GM21390 (cell line): ENCODE measurements at regions not wholly inside any gene's neighbourhood (a gene's known extent, or its start where the extent isn't known, plus 50 kb on each side); places are given as distances from the start of the nearest gene placed in this dataset.
"Not testable (repeated sequence)": the region's sequence is repeated elsewhere in the genome, so short reads cannot be mapped to it uniquely, and the experiment has no call there.

ENCODE experiments used
- ATAC-seq: cut with Tn5 transposase; IDR thresholded peaks from one replicate; pipeline ENCODE4 v1.9.1; 2021; ENCODE audit not compliant: unreplicated experiment

DNA sequence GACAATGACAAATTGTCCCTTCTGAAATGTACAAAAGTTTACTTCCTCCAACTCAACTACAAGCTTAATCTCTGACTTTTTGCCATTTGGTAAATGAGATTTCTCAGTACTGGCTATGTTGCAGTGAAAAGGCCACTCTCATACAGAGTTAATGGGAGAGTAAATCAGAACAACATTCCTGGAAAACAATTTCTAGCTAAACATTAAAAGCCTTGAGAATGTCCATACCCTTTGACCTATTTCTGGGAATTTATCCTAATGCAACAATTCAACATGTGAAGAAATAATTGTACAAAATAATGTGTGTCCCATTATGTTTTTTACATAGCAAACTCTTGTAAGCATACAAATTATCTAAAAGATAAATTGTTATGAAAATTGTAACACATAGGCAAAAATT lies 56.3 kb upstream of the SPEF2 start:
- ATAC-seq = no peak

DNA sequence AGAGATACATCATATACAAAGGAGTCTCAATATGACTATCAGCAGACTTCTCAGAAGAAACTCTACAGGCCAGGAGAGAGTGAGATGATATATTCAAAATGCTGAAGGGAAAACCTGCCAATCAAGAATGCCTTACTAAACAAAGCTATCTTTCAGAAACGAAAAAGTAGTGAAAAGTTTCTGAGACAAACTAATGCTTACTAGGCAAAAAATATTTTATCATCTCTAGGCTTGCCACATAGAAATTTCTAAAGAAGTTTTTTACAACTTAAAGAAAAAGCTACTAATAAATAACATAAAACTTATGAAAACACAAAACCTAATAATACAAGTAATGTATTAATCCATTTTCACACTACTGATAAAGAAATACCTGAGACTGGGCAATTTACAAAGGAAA lies 59.9 kb upstream of the SPEF2 start:
- no peak for ATAC-seq

DNA sequence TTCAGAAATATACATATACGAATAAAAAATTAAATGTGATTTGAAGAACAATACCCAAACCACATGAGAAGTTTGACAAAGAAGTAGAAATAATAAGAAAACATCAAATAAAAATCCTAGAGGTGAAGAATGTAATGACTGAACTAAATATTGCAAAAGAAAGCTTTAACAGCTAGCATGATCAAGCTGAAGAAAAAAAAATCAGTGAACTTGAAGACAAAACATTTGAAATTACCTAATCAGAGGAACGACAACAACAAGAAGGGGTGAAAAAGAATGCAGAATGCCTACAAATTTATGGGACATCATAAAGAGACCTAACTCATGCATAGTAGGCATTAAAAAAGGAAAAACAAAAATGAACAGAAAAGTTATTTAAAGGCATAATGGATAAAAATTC lies 60.5 kb upstream of the SPEF2 start:
- no peak for ATAC-seq

DNA sequence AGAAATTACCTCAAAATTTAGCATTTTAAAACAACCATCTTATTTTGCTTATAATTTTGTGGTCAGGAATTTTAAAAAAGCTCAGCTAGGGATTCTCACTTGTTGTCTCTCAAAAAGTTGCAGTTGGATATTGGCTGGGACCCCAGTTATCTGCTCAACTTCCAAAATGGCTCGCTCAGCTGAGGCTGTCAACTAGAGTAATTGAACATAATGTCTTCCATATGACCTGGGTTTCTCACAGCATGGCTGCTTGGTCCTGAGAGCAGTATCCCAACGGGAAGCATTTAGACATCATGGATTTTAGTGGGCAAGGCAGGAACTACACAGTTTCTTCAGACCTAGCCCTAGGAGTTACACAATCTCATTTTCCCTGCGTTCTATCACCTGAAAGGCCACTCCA lies 63.6 kb upstream of the SPEF2 start:
- ATAC-seq = no peak

DNA sequence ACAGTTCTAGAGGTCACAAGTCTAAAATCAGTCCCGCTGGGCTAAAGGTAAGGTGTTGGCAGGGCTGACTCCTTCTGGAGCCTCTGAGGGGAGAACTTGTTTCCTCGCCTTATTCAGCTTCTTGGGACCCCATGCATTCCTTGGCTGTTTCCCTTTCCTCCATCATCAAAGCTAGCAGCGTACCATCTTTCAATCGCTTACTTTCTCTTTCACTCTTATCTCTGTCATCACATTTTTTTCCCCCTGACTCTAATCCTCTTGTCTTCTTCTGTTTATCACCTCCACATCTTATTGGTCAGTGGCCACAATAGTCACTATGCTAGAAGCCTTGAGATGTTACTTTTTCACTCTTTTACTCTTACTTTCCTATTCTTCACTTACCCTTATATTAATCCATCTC lies 72.5 kb upstream of the SPEF2 start:
- ATAC-seq = no peak

DNA sequence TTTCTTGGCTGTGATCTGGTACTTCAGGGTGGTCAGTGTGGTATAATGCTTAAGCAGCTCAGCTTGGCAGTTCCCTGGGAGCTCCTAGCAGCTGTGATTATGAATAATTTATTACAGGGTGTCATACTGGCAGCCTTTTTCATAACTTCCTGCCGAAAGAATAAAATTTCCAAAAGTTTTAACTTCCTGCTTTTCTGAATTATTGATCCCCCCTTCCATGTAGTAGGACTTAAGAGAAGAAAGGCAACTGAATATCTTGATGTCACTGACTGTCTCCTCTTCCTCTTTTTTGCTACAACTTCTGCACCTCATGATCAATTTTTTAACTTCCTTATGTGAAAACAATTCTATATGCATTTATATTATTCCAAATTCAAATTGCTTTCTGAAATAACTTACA lies 74.3 kb upstream of the SPEF2 start:
- no peak for ATAC-seq

DNA sequence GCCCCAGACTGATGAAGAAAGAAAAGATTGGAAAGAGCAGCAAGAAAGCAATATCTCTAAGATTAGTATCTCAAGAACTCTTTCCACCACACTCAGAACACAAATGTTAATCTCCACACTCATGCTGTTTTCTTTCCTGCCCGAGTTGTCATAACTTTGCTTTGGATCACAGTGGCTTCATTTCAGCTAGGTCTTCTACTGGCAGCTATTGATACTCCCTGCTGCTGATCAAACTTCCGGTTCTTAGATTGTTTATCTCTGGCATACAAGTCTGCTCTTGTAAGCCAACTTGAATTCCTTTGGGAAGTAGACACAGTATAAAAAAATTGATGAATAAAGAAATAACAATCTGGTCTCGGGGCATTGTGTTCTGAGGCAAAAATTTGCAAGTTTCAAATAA lies 77.7 kb upstream of the SPEF2 start:
- ATAC-seq = no peak

DNA sequence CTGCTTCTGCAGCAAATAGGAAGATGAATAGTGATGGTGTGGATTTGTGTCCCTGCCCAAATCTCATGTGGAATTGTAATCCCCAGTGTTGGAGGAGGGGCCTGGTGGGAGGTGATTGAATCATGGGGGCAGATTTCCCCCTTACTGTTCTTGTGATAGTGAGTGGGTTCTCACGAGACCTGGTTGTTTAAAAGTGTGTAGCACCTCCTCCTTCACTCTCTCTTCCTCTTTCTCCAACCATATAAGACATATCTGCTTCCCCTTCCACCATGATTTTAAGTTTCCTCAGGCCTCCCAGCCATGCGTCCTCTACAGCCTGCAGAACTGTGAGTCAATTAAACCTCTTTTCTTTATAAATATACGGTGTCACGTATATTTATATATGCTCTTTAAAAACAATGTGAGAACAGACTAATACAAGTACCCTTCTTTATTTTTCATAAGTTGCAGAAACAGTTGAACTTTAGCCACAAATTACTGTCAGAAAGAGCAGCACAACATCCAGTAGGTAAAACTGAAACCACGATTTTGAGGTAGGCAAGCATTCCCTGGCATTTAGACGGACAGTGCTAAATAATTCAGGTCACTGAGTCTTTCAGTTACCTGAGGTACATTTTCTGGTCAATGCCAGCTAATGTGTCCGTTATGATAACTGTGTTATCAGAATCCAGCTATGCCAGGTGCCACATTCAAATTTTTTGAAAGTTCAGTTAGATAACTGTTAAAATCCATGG lies 79.3 kb upstream of the SPEF2 start:
- ATAC-seq = no peak

DNA sequence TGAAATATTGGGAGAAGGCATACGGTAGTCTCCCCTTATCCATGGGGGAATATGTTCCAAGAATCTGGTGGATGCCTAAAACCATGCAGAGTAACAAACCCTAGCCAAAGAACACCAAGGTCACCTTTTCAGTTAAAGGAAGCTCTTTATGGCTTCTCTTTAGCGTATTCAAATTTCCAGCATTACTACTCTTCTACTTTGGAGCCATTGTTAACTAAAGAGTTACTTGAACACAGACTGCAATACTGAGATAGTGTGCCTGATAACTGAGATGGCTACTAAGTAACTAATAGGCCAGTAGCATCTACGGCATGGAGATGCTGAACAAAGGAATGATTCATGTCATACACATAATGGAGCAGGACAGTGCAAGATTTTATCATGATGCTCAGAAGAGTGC lies 84.5 kb upstream of the SPEF2 start:
- no peak for ATAC-seq

DNA sequence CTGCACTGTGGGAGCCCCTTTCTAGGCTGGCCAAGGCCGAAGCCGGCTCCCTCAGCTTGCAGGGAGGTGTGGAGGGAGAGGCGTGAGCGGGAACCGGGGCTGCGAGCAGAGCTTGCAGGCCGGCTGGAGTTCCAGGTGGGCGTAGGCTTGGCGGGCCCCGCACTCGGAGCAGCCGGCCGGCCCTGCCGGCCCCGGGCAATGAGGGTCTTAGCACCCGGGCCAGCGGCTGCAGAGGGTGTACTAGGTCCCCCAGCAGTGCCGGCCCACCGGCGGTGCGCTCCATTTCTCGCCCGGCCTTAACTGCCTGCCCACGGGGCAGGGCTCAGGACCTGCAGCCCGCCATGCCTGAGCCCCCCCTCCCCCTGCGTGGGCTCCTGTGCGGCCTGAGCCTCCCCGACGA lies 86.1 kb upstream of the SPEF2 start:
- ATAC-seq = not testable (repeated sequence)

DNA sequence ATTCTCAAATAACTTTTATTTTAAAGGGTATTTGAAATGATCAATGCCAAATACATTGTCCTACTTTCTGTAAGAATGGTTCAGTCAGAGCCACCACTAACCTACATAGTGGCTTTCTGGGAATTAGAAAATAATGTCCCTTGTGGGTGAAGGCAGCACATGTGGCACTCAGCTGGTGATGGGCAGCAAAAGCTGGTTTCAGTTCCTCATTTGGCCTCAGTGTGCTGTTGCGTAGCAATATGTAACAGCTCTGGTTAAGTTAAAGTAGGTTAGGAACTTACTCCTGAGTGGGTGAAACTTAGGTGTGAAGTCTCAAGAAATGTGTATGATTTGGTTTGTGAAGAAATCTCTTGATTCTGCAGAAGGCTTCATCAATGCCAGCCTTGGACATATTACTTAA lies 99.6 kb upstream of the SPEF2 start:
- peak; percentile 96 for ATAC-seq

DNA sequence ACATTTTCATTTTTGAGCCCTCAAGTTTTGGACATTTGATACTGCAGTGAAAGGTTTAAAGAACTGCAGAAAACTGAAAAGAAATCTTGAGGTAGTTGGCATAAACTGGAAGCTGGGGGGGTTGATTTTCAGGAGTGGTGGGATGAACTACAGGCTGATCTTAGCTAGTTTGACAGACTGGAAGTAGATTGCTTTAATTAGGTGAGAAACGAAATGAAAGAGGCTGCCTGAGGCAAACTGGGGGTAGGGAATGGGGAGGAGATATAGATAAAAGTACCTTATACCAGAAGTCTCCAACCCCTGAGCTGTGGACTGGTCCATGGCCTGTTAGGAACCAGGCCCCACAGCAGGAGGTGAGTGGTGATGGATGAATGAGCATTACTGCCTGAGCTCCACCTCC lies 101.4 kb upstream of the SPEF2 start:
- ATAC-seq = no peak

DNA sequence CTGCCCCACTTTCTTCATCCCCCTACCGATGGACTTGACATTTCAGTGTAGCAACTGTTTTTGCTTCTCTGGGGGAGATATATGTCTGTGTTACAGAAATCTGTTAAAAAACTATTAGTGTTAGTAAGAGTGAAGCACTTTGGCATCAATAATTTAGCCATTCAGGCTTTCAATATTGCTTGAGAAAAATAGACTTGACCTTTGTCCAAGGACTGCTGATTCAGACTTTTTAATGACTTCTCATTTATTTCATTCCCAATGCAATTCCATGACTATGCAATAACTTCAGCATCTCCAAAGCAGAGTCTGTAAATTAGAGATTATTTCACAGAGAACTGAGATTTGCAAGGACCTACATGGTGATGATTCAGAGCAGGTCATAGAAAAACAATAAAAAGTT lies 104.1 kb upstream of the SPEF2 start:
- ATAC-seq = no peak

DNA sequence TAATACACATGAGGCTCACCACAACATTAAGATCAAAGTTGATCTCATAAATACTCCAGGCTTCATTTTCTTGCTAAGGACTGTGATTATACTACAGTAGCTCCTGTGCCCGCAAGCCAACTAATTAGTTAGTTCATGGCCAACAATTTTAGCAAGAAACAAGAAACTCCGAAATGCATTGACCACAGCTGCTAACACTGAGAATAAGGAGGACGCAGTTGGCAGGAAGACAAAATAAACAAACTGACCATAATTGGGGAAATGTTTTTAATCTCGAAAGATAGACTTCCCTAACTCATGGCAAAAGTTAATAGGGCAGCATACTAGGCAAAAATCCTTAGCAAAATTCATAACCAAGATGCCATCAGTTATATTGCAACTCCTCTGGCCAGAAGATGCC lies 115.5 kb upstream of the SPEF2 start:
- ATAC-seq = no peak

DNA sequence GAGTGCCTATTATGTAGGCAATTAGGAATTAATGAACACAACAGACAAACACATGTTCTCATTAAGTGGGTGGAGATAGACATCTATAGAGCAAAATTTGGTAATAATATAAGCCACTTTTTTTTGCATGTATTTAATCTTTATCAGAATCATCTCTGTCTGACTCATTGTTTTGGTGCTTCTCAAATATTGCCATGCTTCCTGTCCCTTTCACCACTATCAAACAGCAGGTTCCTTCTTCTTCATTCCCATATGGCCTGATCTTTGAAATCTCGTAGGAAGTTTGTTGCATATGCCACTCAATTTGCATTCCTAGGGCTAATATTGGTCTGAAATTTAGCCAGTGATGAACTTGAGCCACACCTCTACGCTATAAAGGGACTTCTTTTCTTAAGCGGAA lies 128.9 kb upstream of the SPEF2 start:
- ATAC-seq = no peak

DNA sequence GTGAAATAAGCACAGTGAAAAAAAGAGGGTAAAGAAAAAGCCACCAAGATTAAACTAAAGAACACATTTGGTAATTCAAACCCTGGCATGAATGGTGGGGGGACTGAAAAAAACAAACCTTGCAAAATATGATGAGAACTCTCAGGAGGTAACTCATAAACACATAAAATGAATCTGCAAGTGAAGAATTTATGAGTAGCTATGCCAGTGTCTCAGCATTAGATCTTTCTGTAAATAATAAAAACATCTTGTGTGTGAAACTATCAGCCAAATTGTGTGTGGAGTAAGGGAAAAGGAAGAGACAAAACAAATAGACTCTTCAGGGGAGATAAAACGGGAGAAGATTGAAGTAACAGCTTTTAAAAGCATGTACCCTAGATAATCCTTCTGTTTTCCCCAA lies 129.6 kb upstream of the SPEF2 start:
- no peak for ATAC-seq

DNA sequence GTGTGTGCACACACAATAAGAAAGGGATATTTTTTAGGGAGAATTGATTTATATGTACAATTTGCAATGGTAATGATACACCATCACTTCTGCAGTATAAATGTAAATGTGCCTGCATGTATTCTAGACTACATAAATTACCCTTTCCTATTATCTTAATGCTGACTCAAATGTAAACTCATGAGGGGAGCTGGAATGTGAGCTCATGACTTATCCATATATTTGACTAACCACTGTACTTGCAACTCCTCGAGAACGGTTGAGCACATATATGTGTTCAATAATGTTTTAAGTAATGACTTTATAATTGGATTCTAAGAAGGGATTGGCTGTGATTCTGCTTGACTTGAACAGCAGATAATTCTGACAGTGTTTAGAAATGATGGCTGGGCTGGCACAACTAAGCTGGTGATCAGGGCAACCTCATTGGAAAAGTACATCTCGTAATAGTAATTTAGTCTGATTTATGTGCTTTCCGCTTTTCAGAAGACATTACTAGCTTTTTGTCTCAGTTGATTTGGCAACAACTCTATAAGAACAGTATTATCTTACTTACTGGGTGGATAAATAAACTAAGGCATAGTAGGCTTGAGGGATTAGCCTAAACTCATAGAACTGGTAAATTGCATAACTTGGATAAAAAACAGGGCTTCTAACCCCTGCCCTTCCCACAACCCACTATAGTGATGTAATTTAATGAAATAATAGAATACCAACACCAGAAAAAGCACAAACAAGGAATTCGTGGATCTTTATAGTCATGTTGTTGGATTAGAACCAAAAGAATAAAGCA lies 130.2 kb upstream of the SPEF2 start:
- ATAC-seq = no peak

DNA sequence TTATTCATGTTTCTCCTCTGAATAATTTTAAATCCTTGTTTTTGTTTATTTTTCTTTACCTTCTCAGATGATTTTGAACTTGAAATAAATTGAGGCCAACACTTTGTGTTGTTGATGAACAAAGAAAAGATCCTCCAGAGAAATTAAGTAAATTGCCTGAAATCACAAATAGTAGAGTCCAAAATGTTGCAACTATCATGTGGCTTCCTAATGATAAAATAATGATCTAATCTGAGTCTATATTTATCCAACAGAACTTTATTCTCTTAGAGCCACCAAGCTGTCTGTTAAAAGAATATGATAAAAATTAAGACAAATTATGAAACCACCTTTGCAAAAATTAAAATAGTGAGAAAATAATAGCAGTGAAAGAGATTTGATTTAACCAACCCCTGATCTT lies 132.2 kb upstream of the SPEF2 start:
- ATAC-seq = no peak

DNA sequence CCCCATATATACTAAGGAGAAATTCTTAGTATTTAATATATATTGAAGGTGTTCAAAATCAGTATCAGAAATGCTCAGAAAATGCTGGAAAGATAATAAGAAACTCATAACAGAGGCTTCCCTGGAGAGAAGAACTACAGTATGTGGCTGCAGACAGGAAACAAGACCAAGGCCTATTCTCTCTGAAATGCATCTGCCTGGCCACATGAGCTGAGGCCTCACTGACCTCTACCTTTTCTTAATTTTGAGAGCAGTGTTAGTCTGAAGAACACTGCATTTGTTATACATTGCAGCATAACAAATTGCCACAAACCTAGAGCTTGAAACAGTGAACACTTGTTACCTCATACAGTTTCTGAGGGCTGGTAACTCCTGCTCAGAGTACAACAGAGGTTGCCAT lies 133.4 kb upstream of the SPEF2 start:
- no peak for ATAC-seq

DNA sequence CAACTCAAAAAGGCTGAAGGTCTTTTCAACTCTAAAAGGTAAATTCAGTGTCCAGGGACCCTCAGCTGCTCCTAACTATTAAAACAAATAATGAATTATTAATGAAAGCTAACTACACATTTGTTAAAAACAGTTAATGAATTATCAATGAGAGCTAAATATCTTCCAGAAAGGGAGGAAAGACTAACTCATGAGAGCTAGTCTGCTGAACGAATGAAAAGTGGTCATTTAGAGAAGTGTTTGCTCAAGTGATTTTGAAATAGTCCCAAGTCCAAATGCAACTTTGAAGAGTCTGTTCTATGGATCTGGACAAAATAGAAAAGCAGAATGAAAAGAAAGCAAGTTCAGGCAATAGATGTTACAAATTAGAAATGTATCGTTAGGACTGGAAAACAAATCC lies 133.9 kb upstream of the SPEF2 start:
- ATAC-seq = no peak

DNA sequence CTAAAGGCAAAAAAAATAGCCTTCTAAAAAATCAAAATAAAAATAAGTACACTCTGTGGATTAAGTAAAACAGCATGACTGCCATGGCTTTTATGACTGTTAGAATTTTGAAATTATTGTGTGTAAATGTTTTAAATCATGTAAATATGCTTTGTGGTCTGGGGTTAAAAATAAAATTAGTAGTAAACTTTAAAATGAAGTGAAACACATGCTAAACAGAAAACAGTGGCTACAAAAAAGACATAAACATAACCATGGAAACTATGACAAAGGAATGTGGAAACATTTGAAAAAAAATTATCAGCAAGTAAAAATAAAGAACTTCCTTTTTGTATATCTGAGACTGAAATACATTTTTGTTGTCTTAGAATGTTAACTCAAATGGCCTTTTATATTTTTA lies 134.5 kb upstream of the SPEF2 start:
- ATAC-seq = no peak

DNA sequence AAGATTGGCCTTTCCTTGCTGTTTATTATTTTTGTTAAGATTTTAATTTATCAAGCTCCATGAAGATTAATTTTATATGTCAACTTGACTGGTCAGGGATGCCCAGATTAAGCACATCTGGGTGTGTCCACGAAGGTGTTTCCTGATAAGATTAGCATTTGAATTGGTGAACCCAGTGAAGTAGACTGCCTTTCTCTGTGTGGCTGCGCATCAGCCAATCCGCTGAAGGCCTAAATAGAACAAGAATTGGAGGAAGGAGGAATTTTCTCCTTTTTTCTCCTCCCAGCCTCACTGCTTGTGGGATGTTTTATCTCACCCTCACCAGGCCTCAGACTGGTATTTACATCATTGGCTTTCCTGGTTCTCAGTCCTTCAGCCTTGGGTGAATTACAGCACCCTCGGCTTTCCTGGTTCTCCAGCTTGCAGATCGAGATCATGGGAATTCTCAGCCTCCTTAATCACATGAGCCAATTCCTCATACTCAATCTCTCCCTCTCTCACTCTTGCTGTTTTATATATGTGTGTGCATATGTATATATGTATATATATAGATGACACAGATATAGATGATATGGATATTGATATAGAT lies 135.4 kb upstream of the SPEF2 start:
- no peak for ATAC-seq
